Naive thymus-derived CD8-positive, alpha-beta T cell (primary cell): ENCODE measurements at regions not wholly inside any gene's neighbourhood (a gene's known extent, or its start where the extent isn't known, plus 50 kb on each side); places are given as distances from the start of the nearest gene placed in this dataset.

Experiments
- ATAC-seq, 2 donors: fragments of 150-1000 bp; cut with Tn5 transposase in 1 of 2; sonication (Bioruptor Pico), chemical (Tn5 transposase) in 1 of 2; 1 replicate in 1 of 2; 2 replicates in 1 of 2; pipeline ENCODE4 v1.10.0; 2021; ENCODE audit warnings: mild to moderate bottlenecking in 2 of 2, moderate library complexity in 2 of 2
- POLR2A ChIA-PET: fragments of 350-600 bp; sonication (Branson Sonifier 250); formaldehyde crosslinking; loops from one replicate; lab custom pipeline; 2021; ENCODE audit warnings: antibody characterized with exemption; lab: Charles Lee
- DNase-seq, 10 donors: peaks; one replicate each; pipeline versions ENCODE4 v3.0.0 to v3.0.0-alpha.2; 2020 to 2022
- H3K27ac Mint-ChIP-seq, 10 donors: one replicate each; pipeline ENCODE4 v1.8.0; 2020 to 2022; ENCODE audit warnings: mild to moderate bottlenecking in 10 of 10, mixed read lengths in 10 of 10, moderate library complexity in 4 of 10, inconsistent platforms in 1 of 10
- H3K27me3 Mint-ChIP-seq, 5 donors: one replicate each; pipeline ENCODE4 v1.8.0; 2021 to 2022; ENCODE audit warnings: mixed read lengths in 5 of 5
- H3K36me3 Mint-ChIP-seq, 3 donors: one replicate each; pipeline ENCODE4 v1.8.0; 2020 to 2022; ENCODE audit warnings: mixed read lengths in 3 of 3, mild to moderate bottlenecking in 2 of 3, inconsistent platforms in 1 of 3
- H3K4me1 Mint-ChIP-seq, 4 donors: one replicate each; pipeline ENCODE4 v1.8.0; 2021 to 2022; ENCODE audit warnings: mixed read lengths in 4 of 4
- H3K4me3 Mint-ChIP-seq, 10 donors: one replicate each; pipeline ENCODE4 v1.8.0; 2020 to 2022; ENCODE audit warnings: mild to moderate bottlenecking in 10 of 10, mixed read lengths in 10 of 10, moderate library complexity in 6 of 10, inconsistent platforms in 1 of 10
- H3K9me3 Mint-ChIP-seq, 9 donors: one replicate each; pipeline ENCODE4 v1.8.0; 2020 to 2022; ENCODE audit warnings: mixed read lengths in 9 of 9, mild to moderate bottlenecking in 3 of 9, inconsistent platforms in 1 of 9, moderate library complexity in 1 of 9

GRCh38 chr15:58260205-58260724 lies 122.1 kb downstream of the AQP9 start:
- POLR2A ChIA-PET: no interaction called here
- Mint-ChIP-seq H3K36me3 (no peaks in the 10 kb centered on the region), H3K9me3 (no peaks in the 10 kb centered on the region), H3K27ac (no peak overlapping the region), H3K27me3 (peaks cover 0 to 1% (median 0%) of the 10 kb centered on the region in 5 donors), H3K4me1 (peaks cover 0 to 3% (median 1%) of the 10 kb centered on the region in 4 donors), H3K4me3 (no peak overlapping the region)
- ATAC-seq: no peak
- no peak for DNase-seq

GRCh38 chr15:58260725-58261267 lies 122.6 kb downstream of the AQP9 start:
- POLR2A ChIA-PET: no interaction called here
- no peak for ATAC-seq

GRCh38 chr15:58261368-58261767 lies 123.2 kb downstream of the AQP9 start:
- no peak for DNase-seq
- H3K4me3 Mint-ChIP-seq: no peak overlapping the region
- no peak overlapping the region for H3K27ac Mint-ChIP-seq
- POLR2A ChIA-PET: no interaction called here
- H3K9me3 Mint-ChIP-seq: no peaks in the 10 kb centered on the region
- H3K36me3 Mint-ChIP-seq: no peaks in the 10 kb centered on the region
- ATAC-seq: no peak
- H3K27me3 Mint-ChIP-seq: peaks cover 0 to 1% (median 0%) of the 10 kb centered on the region in 5 donors
- peaks cover 0 to 3% (median 1%) of the 10 kb centered on the region in 4 donors for H3K4me1 Mint-ChIP-seq

More at GRCh38 chr15:58260725-58261267, 122.6 kb downstream of the AQP9 start:
- peaks cover 0 to 1% (median 0%) of the 10 kb centered on the region in 5 donors for H3K27me3 Mint-ChIP-seq
- no peak overlapping the region for H3K4me3 Mint-ChIP-seq
- H3K9me3 Mint-ChIP-seq: no peaks in the 10 kb centered on the region
- DNase-seq: no peak
- peaks cover 0 to 3% (median 1%) of the 10 kb centered on the region in 4 donors for H3K4me1 Mint-ChIP-seq
- no peak overlapping the region for H3K27ac Mint-ChIP-seq
- H3K36me3 Mint-ChIP-seq: no peaks in the 10 kb centered on the region

- no peaks in the 10 kb centered on the region for H3K9me3 Mint-ChIP-seq
- no peaks in the 10 kb centered on the region for H3K36me3 Mint-ChIP-seq
- DNase-seq: no peak
- peaks cover 0 to 1% (median 0%) of the 10 kb centered on the region in 5 donors for H3K27me3 Mint-ChIP-seq
- peak overlapping the region in 2 of 10 donors; percentile 9 to 64 for H3K27ac Mint-ChIP-seq
- POLR2A ChIA-PET: no interaction called here
- H3K4me1 Mint-ChIP-seq: peaks cover 0 to 3% (median 1%) of the 10 kb centered on the region in 4 donors
- H3K4me3 Mint-ChIP-seq: no peak overlapping the region
- no peak for ATAC-seq
Measured at GRCh38 chr15:58264053-58264971, 126.1 kb downstream of the AQP9 start.

- peak overlapping the region in 1 of 10 donors; percentile 34 for H3K27ac Mint-ChIP-seq
- peaks cover 0 to 1% (median 0%) of the 10 kb centered on the region in 5 donors for H3K27me3 Mint-ChIP-seq
- POLR2A ChIA-PET: no interaction called here
- H3K4me3 Mint-ChIP-seq: no peak overlapping the region
- peaks cover 0 to 10% (median 2%) of the 10 kb centered on the region in 9 donors for H3K9me3 Mint-ChIP-seq
- ATAC-seq (no peak), DNase-seq (no peak)
- H3K36me3 Mint-ChIP-seq: peaks cover 0 to 8% (median 3%) of the 10 kb centered on the region in 3 donors
- peaks cover 7 to 12% (median 12%) of the 10 kb centered on the region in 4 donors for H3K4me1 Mint-ChIP-seq
Measured at GRCh38 chr15:58267051-58267450, 128.9 kb downstream of the AQP9 start.

GRCh38 chr15:58268746-58269267 lies 130.6 kb downstream of the AQP9 start:
- DNase-seq (no peak), ATAC-seq (no peak)
- POLR2A ChIA-PET: interaction anchor here (1.3 kb wide), 1 partner anchor 45 kb away, joined by 4 read pairs; no protein-coding TSS in a partner anchor
- Mint-ChIP-seq H3K9me3 (peaks cover 0 to 10% (median 2%) of the 10 kb centered on the region in 9 donors), H3K36me3 (peaks cover 0 to 8% (median 3%) of the 10 kb centered on the region in 3 donors), H3K27me3 (no peaks in the 10 kb centered on the region), H3K4me3 (no peak overlapping the region), H3K27ac (no peak overlapping the region), H3K4me1 (peaks cover 7 to 12% (median 12%) of the 10 kb centered on the region in 4 donors)

GRCh38 chr15:58269455-58270414 lies 131.6 kb downstream of the AQP9 start:
- no peak overlapping the region for H3K4me3 Mint-ChIP-seq
- peak overlapping the region in 3 of 10 donors; percentile 3 to 86 (median 24) for H3K27ac Mint-ChIP-seq
- H3K4me1 Mint-ChIP-seq: peaks cover 7 to 12% (median 10%) of the 10 kb centered on the region in 4 donors
- no peaks in the 10 kb centered on the region for H3K27me3 Mint-ChIP-seq
- POLR2A ChIA-PET: interaction anchor here (0.6 to 1.3 kb wide), 3 partner anchors 44 to 585 kb away, joined by 3 to 5 read pairs (median 4); no protein-coding TSS in a partner anchor
- peaks cover 0 to 10% (median 2%) of the 10 kb centered on the region in 9 donors for H3K9me3 Mint-ChIP-seq
- peaks cover 0 to 8% (median 3%) of the 10 kb centered on the region in 3 donors for H3K36me3 Mint-ChIP-seq
- ATAC-seq (peak; percentile 64 to 72), DNase-seq (peak in 9 of 10 donors; percentile 2 to 64 (median 29))

- Mint-ChIP-seq H3K4me3 (no peak overlapping the region), H3K27me3 (no peaks in the 10 kb centered on the region), H3K36me3 (peaks cover 0 to 8% (median 3%) of the 10 kb centered on the region in 3 donors), H3K9me3 (peaks cover 0 to 10% (median 2%) of the 10 kb centered on the region in 9 donors), H3K27ac (peak overlapping the region in 1 of 10 donors; percentile 22), H3K4me1 (peaks cover 7 to 12% (median 10%) of the 10 kb centered on the region in 4 donors)
- no peak for ATAC-seq
- DNase-seq: no peak
- POLR2A ChIA-PET: interaction anchor here (0.6 kb wide), 1 partner anchor 235 kb away, joined by 3 read pairs; no protein-coding TSS in a partner anchor
Measured at GRCh38 chr15:58271410-58271809, 133.2 kb downstream of the AQP9 start.

- Mint-ChIP-seq H3K27ac (no peak overlapping the region), H3K36me3 (peaks cover 0 to 8% (median 3%) of the 10 kb centered on the region in 3 donors), H3K4me3 (no peak overlapping the region), H3K4me1 (peaks cover 7 to 12% (median 10%) of the 10 kb centered on the region in 4 donors), H3K9me3 (peaks cover 0 to 10% (median 2%) of the 10 kb centered on the region in 9 donors), H3K27me3 (no peaks in the 10 kb centered on the region)
- DNase-seq (no peak), ATAC-seq (no peak)
- POLR2A ChIA-PET: no interaction called here
Measured at GRCh38 chr15:58273104-58273503, 134.9 kb downstream of the AQP9 start.

- H3K36me3 Mint-ChIP-seq: peaks cover 0 to 8% (median 3%) of the 10 kb centered on the region in 3 donors
- DNase-seq: no peak
- H3K27ac Mint-ChIP-seq: peak overlapping the region in 1 of 10 donors; percentile 32
- H3K27me3 Mint-ChIP-seq: no peaks in the 10 kb centered on the region
- POLR2A ChIA-PET: interaction anchor here (0.8 kb wide), 1 partner anchor 12 kb away, joined by 3 read pairs; no protein-coding TSS in a partner anchor
- ATAC-seq: no peak
- peaks cover 2 to 6% (median 4%) of the 10 kb centered on the region in 4 donors for H3K4me1 Mint-ChIP-seq
- no peak overlapping the region for H3K4me3 Mint-ChIP-seq
- peaks cover 0 to 10% (median 2%) of the 10 kb centered on the region in 9 donors for H3K9me3 Mint-ChIP-seq
Measured at GRCh38 chr15:58274885-58275284, 136.7 kb downstream of the AQP9 start.

GRCh38 chr15:58275785-58276184 lies 137.6 kb downstream of the AQP9 start:
- H3K27ac Mint-ChIP-seq: no peak overlapping the region
- H3K4me1 Mint-ChIP-seq: no peaks in the 10 kb centered on the region
- H3K27me3 Mint-ChIP-seq: no peaks in the 10 kb centered on the region
- no peak overlapping the region for H3K4me3 Mint-ChIP-seq
- peaks cover 0 to 8% (median 2%) of the 10 kb centered on the region in 9 donors for H3K9me3 Mint-ChIP-seq
- no peak for DNase-seq
- no peak for ATAC-seq
- H3K36me3 Mint-ChIP-seq: peaks cover 0 to 6% (median 3%) of the 10 kb centered on the region in 3 donors
- POLR2A ChIA-PET: interaction anchor here (0.8 kb wide), 1 partner anchor 11 kb away, joined by 3 read pairs; no protein-coding TSS in a partner anchor
